ENCODE measurements at regions not wholly inside any gene's neighbourhood (a gene's known extent, or its start where the extent isn't known, plus 50 kb on each side); places are given as distances from the start of the nearest gene placed in this dataset.
A peak's percentile ranks its signal among the peaks of the same experiment; 100 is the strongest.
"Not testable (repeated sequence)": the region's sequence is repeated elsewhere in the genome, so short reads cannot be mapped to it uniquely, and the experiment has no call there.

- ATAC-seq: not testable (repeated sequence)
These were observed 51.7 kb upstream of the PAXBP1 start for GRCh38 chr21:32823296-32823695.

GRCh38 chr21:32824950-32825349, 53.4 kb upstream of the PAXBP1 start:
- ATAC-seq: no peak
- DNase-seq (ENCODE audit: low spot score): no peak

More at GRCh38 chr21:32823296-32823695, 51.7 kb upstream of the PAXBP1 start:
- DNase-seq (ENCODE audit: low spot score): not testable (repeated sequence)

- ATAC-seq (peak; percentile 100), DNase-seq (ENCODE audit: low spot score) (no peak)
These were observed 55.0 kb upstream of the PAXBP1 start for GRCh38 chr21:32826329-32827167.

- DNase-seq (ENCODE audit: low spot score): no peak
- ATAC-seq: no peak
These were observed 57.4 kb upstream of the PAXBP1 start for GRCh38 chr21:32828908-32829307.

GRCh38 chr21:32829504-32829903, 57.9 kb upstream of the PAXBP1 start:
- DNase-seq (ENCODE audit: low spot score) (no peak), ATAC-seq (no peak)

GRCh38 chr21:32831779-32832178, 60.2 kb upstream of the PAXBP1 start:
- DNase-seq (ENCODE audit: low spot score); ATAC-seq: not testable (repeated sequence)

GRCh38 chr21:32834211-32834915, 62.8 kb upstream of the PAXBP1 start:
- ATAC-seq: no peak

GRCh38 chr21:32834916-32835235, 63.3 kb upstream of the PAXBP1 start:
- ATAC-seq (no peak), DNase-seq (ENCODE audit: low spot score) (no peak)

More at GRCh38 chr21:32834211-32834915, 62.8 kb upstream of the PAXBP1 start:
- DNase-seq (ENCODE audit: low spot score): no peak

GRCh38 chr21:32842146-32842545, 70.6 kb upstream of the PAXBP1 start:
- ATAC-seq: no peak
- no peak for DNase-seq (ENCODE audit: low spot score)

GRCh38 chr21:32843561-32843960, 72.0 kb upstream of the PAXBP1 start:
- no peak for ATAC-seq
- DNase-seq (ENCODE audit: low spot score): no peak

GRCh38 chr21:32844076-32844475, 72.5 kb upstream of the PAXBP1 start:
- no peak for DNase-seq (ENCODE audit: low spot score)

GRCh38 chr21:32844653-32845436, 73.3 kb upstream of the PAXBP1 start:
- DNase-seq (ENCODE audit: low spot score): no peak

More at GRCh38 chr21:32844076-32844475, 72.5 kb upstream of the PAXBP1 start:
- ATAC-seq: no peak

GRCh38 chr21:32858628-32859027, 87.1 kb upstream of the PAXBP1 start:
- ATAC-seq (no peak), DNase-seq (ENCODE audit: low spot score) (no peak)

More at GRCh38 chr21:32844653-32845436, 73.3 kb upstream of the PAXBP1 start:
- no peak for ATAC-seq

- ATAC-seq (no peak), DNase-seq (ENCODE audit: low spot score) (no peak)
These were observed 88.8 kb upstream of the PAXBP1 start for GRCh38 chr21:32860399-32860798.

GRCh38 chr21:32861866-32862265, 90.3 kb upstream of the PAXBP1 start:
- ATAC-seq (no peak), DNase-seq (ENCODE audit: low spot score) (no peak)

- DNase-seq (ENCODE audit: low spot score) (no peak), ATAC-seq (no peak)
These were observed 96.0 kb upstream of the PAXBP1 start for GRCh38 chr21:32867597-32867996.

- DNase-seq (ENCODE audit: low spot score): no peak
- ATAC-seq: no peak
These were observed 97.3 kb upstream of the PAXBP1 start for GRCh38 chr21:32868631-32869454.

- DNase-seq (ENCODE audit: low spot score) (no peak), ATAC-seq (no peak)
These were observed 97.9 kb upstream of the PAXBP1 start for GRCh38 chr21:32869459-32869858.

- DNase-seq (ENCODE audit: low spot score): no peak
- no peak for ATAC-seq
These were observed 104.9 kb upstream of the PAXBP1 start for GRCh38 chr21:32876426-32876825.

- DNase-seq (ENCODE audit: low spot score); ATAC-seq: not testable (repeated sequence)
These were observed 106.3 kb upstream of the PAXBP1 start for GRCh38 chr21:32877888-32878287.

Data from left lobe of liver (tissue), 2 donors.